WI38 (cell line): ENCODE measurements at regions not wholly inside any gene's neighbourhood (a gene's known extent, or its start where the extent isn't known, plus 50 kb on each side); places are given as distances from the start of the nearest gene placed in this dataset.
"Not testable (repeated sequence)": the region's sequence is repeated elsewhere in the genome, so short reads cannot be mapped to it uniquely, and the experiment has no call there.

Experiments used
- H3K4me3 ChIP-seq: 2 replicates; pipeline ENCODE4 v1.5.1; 2011; ENCODE audit warnings: low read depth, mild to moderate bottlenecking, control low read depth, low read length
- TF ChIP-seq, protein P1 (sequence below): IDR thresholded peaks from 2 replicates; pipeline ENCODE4 v1.5.1; 2012; ENCODE audit warnings: low read depth, mild to moderate bottlenecking, control low read depth, low read length

DNA sequence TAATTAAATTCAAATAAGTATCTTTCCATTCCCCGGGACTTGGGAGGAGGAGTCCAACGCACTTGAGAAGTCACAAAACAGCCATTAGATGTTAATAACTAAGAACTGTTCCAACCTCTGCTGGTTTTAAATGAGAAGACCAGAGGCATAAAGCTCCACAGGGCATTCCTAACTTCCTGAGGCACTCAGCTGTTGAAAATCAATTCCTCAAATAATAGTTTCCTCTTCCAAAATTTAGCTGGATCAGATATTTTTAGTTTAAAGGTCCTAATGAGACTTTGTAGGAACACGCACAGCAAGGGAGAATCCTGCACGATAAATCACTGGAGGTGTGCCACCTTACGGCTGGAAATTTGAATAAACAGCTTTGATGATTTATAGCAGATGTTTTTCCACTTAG lies 504.3 kb upstream of the ZFP42 start:
- TF ChIP-seq, protein P1, sequence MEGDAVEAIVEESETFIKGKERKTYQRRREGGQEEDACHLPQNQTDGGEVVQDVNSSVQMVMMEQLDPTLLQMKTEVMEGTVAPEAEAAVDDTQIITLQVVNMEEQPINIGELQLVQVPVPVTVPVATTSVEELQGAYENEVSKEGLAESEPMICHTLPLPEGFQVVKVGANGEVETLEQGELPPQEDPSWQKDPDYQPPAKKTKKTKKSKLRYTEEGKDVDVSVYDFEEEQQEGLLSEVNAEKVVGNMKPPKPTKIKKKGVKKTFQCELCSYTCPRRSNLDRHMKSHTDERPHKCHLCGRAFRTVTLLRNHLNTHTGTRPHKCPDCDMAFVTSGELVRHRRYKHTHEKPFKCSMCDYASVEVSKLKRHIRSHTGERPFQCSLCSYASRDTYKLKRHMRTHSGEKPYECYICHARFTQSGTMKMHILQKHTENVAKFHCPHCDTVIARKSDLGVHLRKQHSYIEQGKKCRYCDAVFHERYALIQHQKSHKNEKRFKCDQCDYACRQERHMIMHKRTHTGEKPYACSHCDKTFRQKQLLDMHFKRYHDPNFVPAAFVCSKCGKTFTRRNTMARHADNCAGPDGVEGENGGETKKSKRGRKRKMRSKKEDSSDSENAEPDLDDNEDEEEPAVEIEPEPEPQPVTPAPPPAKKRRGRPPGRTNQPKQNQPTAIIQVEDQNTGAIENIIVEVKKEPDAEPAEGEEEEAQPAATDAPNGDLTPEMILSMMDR = no peak
- H3K4me3 ChIP-seq = no peak overlapping the region

DNA sequence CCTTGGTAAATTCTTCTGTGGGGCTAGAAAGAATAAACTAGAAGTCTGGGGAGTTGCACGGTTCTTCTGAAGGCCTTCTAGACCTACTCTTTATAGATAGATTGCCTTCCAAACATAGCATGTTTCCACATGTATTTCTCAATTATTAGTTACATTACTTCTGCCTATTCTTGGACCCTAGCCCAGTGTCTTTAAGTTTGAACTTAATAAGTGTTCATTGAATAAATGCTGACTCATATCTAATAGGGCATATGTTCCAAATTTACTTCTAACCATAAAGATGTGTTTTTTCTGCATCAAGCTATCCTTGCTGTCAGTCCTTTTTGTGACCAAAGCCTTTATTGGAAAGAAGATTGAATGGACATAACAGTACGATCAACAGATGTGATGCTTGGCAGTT lies 503.6 kb upstream of the ZFP42 start:
- H3K4me3 ChIP-seq = no peak overlapping the region
- TF ChIP-seq, protein P1 = no peak

GRCh38 chr4:187493661-187494060 lies 501.9 kb upstream of the ZFP42 start:
- no peak overlapping the region for H3K4me3 ChIP-seq
- TF ChIP-seq, protein P1 = no peak

- TF ChIP-seq, protein P1 = no peak
- H3K4me3 ChIP-seq = no peak overlapping the region
Observed at GRCh38 chr4:187499956-187500355, 495.6 kb upstream of the ZFP42 start.

DNA sequence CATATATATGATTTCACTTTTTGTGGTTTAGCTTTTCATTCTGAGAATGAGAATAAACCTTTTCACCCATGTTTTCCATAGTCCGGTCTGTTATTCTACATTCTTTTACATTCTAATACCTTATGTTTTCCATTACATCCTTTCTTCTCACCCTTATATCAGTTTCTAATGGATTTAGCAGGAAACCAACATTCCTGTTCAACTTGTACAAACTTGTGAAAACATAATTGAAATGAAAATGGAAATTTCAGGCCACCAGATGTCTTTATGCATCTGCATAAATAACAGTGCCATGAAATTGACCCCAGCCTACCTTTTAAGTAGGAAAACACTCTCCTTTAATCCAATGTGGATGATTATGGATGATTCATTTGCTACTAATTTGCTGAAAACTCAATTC lies 494.8 kb upstream of the ZFP42 start:
- no peak overlapping the region for H3K4me3 ChIP-seq
- TF ChIP-seq, protein P1 = no peak

DNA sequence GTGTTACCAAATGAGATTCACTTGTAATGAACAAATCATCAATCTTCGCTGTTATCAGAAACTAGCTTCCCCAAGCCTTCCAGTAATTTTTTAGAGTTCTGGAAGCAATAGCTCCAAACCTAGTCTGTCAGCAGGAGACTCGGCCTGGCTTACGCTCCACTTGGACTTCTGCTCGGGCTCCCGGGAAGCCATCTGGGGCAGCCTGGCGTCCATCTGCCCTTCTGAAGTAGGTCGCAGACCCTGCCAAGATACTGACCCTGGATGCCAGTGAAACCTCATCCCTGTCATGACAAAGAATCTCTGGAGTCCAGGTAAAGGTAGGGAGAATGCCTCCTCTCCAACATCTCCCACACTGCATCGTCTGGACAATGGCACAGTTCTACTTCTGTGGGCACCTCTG lies 493.8 kb upstream of the ZFP42 start:
- no peak overlapping the region for H3K4me3 ChIP-seq
- TF ChIP-seq, protein P1 = no peak

GRCh38 chr4:187504974-187505797 lies 490.4 kb upstream of the ZFP42 start:
- TF ChIP-seq, protein P1 = no peak
- no peak overlapping the region for H3K4me3 ChIP-seq

DNA sequence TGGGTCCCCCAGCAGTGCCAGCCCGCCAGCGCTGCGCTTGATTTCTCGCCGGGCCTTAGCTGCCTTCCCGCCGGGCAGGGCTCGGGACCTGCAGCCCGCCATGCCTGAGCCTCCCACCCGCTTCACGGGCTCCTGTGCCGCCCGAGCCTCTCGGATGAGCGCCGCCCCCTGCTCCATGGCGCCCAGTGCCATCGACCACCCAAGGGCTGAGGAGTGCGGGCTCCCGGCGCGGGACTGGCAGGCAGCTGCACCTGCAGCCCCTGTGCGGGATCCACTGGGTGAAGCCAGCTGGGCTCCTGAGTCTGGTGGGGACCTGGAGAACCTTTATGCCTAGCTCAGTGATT lies 489.8 kb upstream of the ZFP42 start:
- not testable (repeated sequence) for H3K4me3 ChIP-seq
